HG02852 (cell line): ENCODE measurements at regions not wholly inside any gene's neighbourhood (a gene's known extent, or its start where the extent isn't known, plus 50 kb on each side); places are given as distances from the start of the nearest gene placed in this dataset.
A peak's percentile ranks its signal among the peaks of the same experiment; 100 is the strongest.
"Not testable (repeated sequence)": the region's sequence is repeated elsewhere in the genome, so short reads cannot be mapped to it uniquely, and the experiment has no call there.

Source experiments
- ATAC-seq: cut with Tn5 transposase; IDR thresholded peaks from one replicate; pipeline ENCODE4 v1.9.1; 2021; ENCODE audit warnings: mild to moderate bottlenecking, moderate library complexity; ENCODE audit not compliant: unreplicated experiment

- ATAC-seq, result not testable (repeated sequence)
These were observed 116.5 kb upstream of the AKAP13 start for GRCh38 chr15:85263842-85264440.

GRCh38 chr15:85264614-85265190, 115.7 kb upstream of the AKAP13 start:
- ATAC-seq, result not testable (repeated sequence)

- not testable (repeated sequence) for ATAC-seq
These were observed 113.1 kb upstream of the AKAP13 start for GRCh38 chr15:85267158-85267857.

- ATAC-seq, result no peak
These were observed 105.9 kb upstream of the AKAP13 start for GRCh38 chr15:85274315-85275050.

- no peak for ATAC-seq
These were observed 103.9 kb upstream of the AKAP13 start for GRCh38 chr15:85276508-85276907.

GRCh38 chr15:85276921-85277320, 103.5 kb upstream of the AKAP13 start:
- ATAC-seq, result no peak

- no peak for ATAC-seq
These were observed 102.5 kb upstream of the AKAP13 start for GRCh38 chr15:85277847-85278370.

- peak; percentile 57 for ATAC-seq
These were observed 100.2 kb upstream of the AKAP13 start for GRCh38 chr15:85280203-85280602.

GRCh38 chr15:85281293-85281882, 99.0 kb upstream of the AKAP13 start:
- no peak for ATAC-seq

GRCh38 chr15:85282504-85283115, 97.8 kb upstream of the AKAP13 start:
- no peak for ATAC-seq

GRCh38 chr15:85283815-85284214, 96.6 kb upstream of the AKAP13 start:
- peak; percentile 73 for ATAC-seq

GRCh38 chr15:85284497-85284896, 95.9 kb upstream of the AKAP13 start:
- ATAC-seq, result peak; percentile 60

GRCh38 chr15:85289677-85290365, 90.6 kb upstream of the AKAP13 start:
- ATAC-seq, result no peak

- not testable (repeated sequence) for ATAC-seq
These were observed 87.8 kb upstream of the AKAP13 start for GRCh38 chr15:85292583-85292982.

GRCh38 chr15:85296615-85297402, 83.6 kb upstream of the AKAP13 start:
- ATAC-seq, result peak; percentile 87

GRCh38 chr15:85297537-85297936, 82.9 kb upstream of the AKAP13 start:
- no peak for ATAC-seq

- no peak for ATAC-seq
These were observed 82.0 kb upstream of the AKAP13 start for GRCh38 chr15:85298366-85298765.

GRCh38 chr15:85298941-85299340, 81.5 kb upstream of the AKAP13 start:
- no peak for ATAC-seq

GRCh38 chr15:85302271-85302670, 78.1 kb upstream of the AKAP13 start:
- no peak for ATAC-seq
